ENCODE measurements at regions not wholly inside any gene's neighbourhood (a gene's known extent, or its start where the extent isn't known, plus 50 kb on each side); places are given as distances from the start of the nearest gene placed in this dataset.

- DNase-seq: no peak
These were observed 80.6 kb downstream of the VSTM2A start for GRCh38 chr7:54622696-54623309.
